GM19328 (cell line): ENCODE measurements at regions not wholly inside any gene's neighbourhood (a gene's known extent, or its start where the extent isn't known, plus 50 kb on each side); places are given as distances from the start of the nearest gene placed in this dataset.
"Not testable (repeated sequence)": the region's sequence is repeated elsewhere in the genome, so short reads cannot be mapped to it uniquely, and the experiment has no call there.

Experiments used
- ATAC-seq: cut with Tn5 transposase; IDR thresholded peaks from one replicate; pipeline ENCODE4 v1.9.1; 2021; ENCODE audit warnings: mild to moderate bottlenecking, moderate library complexity; ENCODE audit not compliant: unreplicated experiment

- ATAC-seq, result no peak
Observed at GRCh38 chr4:128758314-128758922, 51.1 kb upstream of the JADE1 start.

GRCh38 chr4:128757712-128758111, 51.8 kb upstream of the JADE1 start:
- ATAC-seq, result no peak

GRCh38 chr4:128751354-128751753, 58.1 kb upstream of the JADE1 start:
- ATAC-seq, result no peak

GRCh38 chr4:128741748-128742147, 67.8 kb upstream of the JADE1 start:
- ATAC-seq, result not testable (repeated sequence)

GRCh38 chr4:128737098-128737513, 72.4 kb upstream of the JADE1 start:
- ATAC-seq, result no peak

- no peak for ATAC-seq
Observed at GRCh38 chr4:128735714-128736113, 73.8 kb upstream of the JADE1 start.

- ATAC-seq, result no peak
Observed at GRCh38 chr4:128728190-128728589, 81.3 kb upstream of the JADE1 start.

GRCh38 chr4:128727658-128728057, 81.8 kb upstream of the JADE1 start:
- no peak for ATAC-seq

- no peak for ATAC-seq
Observed at GRCh38 chr4:128725405-128726055, 84.0 kb upstream of the JADE1 start.

- ATAC-seq, result no peak
Observed at GRCh38 chr4:128722911-128723310, 86.6 kb upstream of the JADE1 start.

GRCh38 chr4:128721896-128722295, 87.6 kb upstream of the JADE1 start:
- no peak for ATAC-seq

- no peak for ATAC-seq
Observed at GRCh38 chr4:128720270-128720669, 89.2 kb upstream of the JADE1 start.

- ATAC-seq, result no peak
Observed at GRCh38 chr4:128718768-128719167, 90.7 kb upstream of the JADE1 start.

GRCh38 chr4:128716338-128716737, 93.2 kb upstream of the JADE1 start:
- ATAC-seq, result no peak

GRCh38 chr4:128715616-128716015, 93.9 kb upstream of the JADE1 start:
- no peak for ATAC-seq

- no peak for ATAC-seq
Observed at GRCh38 chr4:128711361-128711760, 98.1 kb upstream of the JADE1 start.

GRCh38 chr4:128709268-128709667, 100.2 kb upstream of the JADE1 start:
- ATAC-seq, result no peak

- no peak for ATAC-seq
Observed at GRCh38 chr4:128707864-128708263, 101.6 kb upstream of the JADE1 start.

GRCh38 chr4:128703948-128704347, 105.6 kb upstream of the JADE1 start:
- ATAC-seq, result no peak

GRCh38 chr4:128700659-128701350, 108.7 kb upstream of the JADE1 start:
- no peak for ATAC-seq

GRCh38 chr4:128698386-128698785, 111.1 kb upstream of the JADE1 start:
- no peak for ATAC-seq

GRCh38 chr4:128697323-128697722, 112.2 kb upstream of the JADE1 start:
- ATAC-seq, result no peak
